Cardiac fibroblast (primary cell): ENCODE measurements at regions not wholly inside any gene's neighbourhood (a gene's known extent, or its start where the extent isn't known, plus 50 kb on each side); places are given as distances from the start of the nearest gene placed in this dataset.
"Not testable (repeated sequence)": the region's sequence is repeated elsewhere in the genome, so short reads cannot be mapped to it uniquely, and the experiment has no call there.

Experiments used
- DNase-seq, 2 donors: peaks; one replicate each; pipeline versions ENCODE4 v3.0.0 to v3.0.0-alpha.2; 2010; ENCODE audit warnings: low read depth in 2 of 2
- H3K4me3 ChIP-seq, 2 donors: replicated peaks in 1 of 2; 1 replicate in 1 of 2; 2 replicates in 1 of 2; pipeline ENCODE4 v1.5.1; 2011; ENCODE audit warnings: low read depth in 2 of 2, low read length in 2 of 2, mild to moderate bottlenecking in 2 of 2, moderate library complexity in 1 of 2
- CTCF ChIP-seq: IDR thresholded peaks from one replicate; pipeline ENCODE4 v1.5.1; 2011; ENCODE audit warnings: low read depth, mild to moderate bottlenecking, low read length, inconsistent platforms

GRCh38 chr5:104050436-104050835, 487.8 kb upstream of the NUDT12 start:
- no peak for TF ChIP-seq CTCF

GRCh38 chr5:104049752-104050151, 487.2 kb upstream of the NUDT12 start:
- no peak for TF ChIP-seq CTCF
- DNase-seq, result no peak

More at GRCh38 chr5:104050436-104050835, 487.8 kb upstream of the NUDT12 start:
- no peak for DNase-seq
- no peak overlapping the region for H3K4me3 ChIP-seq

GRCh38 chr5:104048231-104048630, 485.6 kb upstream of the NUDT12 start:
- TF ChIP-seq CTCF, result no peak
- no peak overlapping the region for H3K4me3 ChIP-seq

More at GRCh38 chr5:104049752-104050151, 487.2 kb upstream of the NUDT12 start:
- no peak overlapping the region for H3K4me3 ChIP-seq

GRCh38 chr5:104045987-104046386, 483.4 kb upstream of the NUDT12 start:
- no peak for DNase-seq
- no peak for TF ChIP-seq CTCF
- H3K4me3 ChIP-seq, result no peak overlapping the region

More at GRCh38 chr5:104048231-104048630, 485.6 kb upstream of the NUDT12 start:
- no peak for DNase-seq

GRCh38 chr5:104039871-104040270, 477.3 kb upstream of the NUDT12 start:
- DNase-seq, H3K4me3 ChIP-seq: not testable (repeated sequence)

- not testable (repeated sequence) for DNase-seq, H3K4me3 ChIP-seq
Measured at GRCh38 chr5:104037136-104037535, 474.5 kb upstream of the NUDT12 start.

GRCh38 chr5:104033186-104033585, 470.6 kb upstream of the NUDT12 start:
- not testable (repeated sequence) for DNase-seq, H3K4me3 ChIP-seq

- DNase-seq, result no peak
- TF ChIP-seq CTCF, result no peak
- no peak overlapping the region for H3K4me3 ChIP-seq
Measured at GRCh38 chr5:104024538-104024937, 461.9 kb upstream of the NUDT12 start.
